ENCODE measurements at regions not wholly inside any gene's neighbourhood (a gene's known extent, or its start where the extent isn't known, plus 50 kb on each side); places are given as distances from the start of the nearest gene placed in this dataset.
"Not testable (repeated sequence)": the region's sequence is repeated elsewhere in the genome, so short reads cannot be mapped to it uniquely, and the experiment has no call there.

DNA sequence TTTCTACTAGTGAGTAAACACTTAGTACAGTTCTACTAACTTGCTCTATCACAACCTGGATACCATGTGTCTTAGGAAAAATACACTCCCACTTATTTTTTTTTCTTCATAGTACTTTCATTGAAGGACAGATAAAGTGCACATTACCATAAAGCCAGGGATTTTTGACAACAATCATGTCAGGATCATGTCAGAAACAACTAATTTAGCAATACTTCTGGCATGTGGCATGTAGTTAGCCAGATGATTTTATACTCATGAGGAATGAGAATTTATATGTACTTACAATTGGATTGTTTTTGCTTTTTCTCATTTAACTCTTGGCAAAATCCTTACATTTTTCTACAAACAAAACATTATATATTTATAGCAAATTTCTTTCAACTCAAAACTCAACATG, 630.7 kb upstream of the GRM3 start:
- DNase-seq = no peak

DNA sequence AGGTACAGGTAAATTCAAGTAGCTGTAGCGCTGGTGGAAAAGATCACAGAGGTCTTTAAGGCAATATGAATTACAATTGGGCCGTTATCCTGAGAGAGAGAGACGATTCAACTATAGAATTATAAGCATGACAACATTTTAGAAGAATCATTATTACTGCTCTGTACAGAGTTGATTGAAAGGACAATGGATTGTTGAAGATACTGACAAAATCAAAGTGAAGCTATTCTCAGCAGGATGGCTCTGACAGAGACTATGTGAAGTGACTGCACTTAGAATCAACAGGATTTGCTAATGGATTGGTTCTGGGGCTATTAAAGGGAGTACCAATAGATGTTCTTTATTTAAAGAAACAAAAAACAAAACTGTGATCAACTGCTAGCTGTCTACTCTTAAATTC, 634.8 kb upstream of the GRM3 start:
- DNase-seq = no peak

DNA sequence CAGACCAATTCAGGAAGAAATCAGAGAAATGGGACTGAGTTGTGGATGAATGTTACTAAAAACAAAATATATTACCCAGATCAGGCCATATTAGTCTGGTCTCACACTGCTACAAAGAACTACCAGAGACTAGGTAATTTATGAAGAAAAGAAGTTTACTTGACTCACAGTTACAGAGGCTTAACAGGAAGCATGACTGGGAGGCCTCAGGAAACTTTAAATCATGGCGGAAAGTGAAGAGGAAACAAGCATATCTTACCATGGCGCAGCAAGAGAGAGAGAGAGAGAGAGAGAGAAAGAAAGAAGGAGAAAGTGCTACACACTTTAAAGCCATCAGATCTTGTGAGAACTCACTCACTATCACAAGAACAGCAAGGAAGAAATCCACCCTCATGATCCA, 636.8 kb upstream of the GRM3 start:
- no peak for DNase-seq

DNA sequence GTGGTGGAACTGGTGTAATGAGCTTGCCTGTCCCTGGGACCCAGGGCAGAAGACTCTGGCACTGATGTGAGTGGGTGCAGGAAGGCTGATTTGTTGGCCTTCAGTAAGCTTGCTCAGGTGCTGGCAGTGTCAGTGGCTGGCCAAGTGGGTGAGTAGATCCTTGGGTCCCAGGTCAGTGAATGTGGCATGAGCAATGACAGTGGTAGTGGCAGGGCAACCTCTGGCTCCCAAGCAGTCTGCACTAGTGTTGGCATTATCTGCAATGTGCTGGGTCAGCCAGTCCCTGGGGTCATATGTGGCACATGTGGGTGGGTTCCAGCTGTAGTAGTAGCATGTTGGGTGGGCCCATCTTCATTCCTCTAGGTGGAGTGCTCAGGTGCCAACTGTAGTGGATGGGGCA, 640.9 kb upstream of the GRM3 start:
- no peak for DNase-seq

DNA sequence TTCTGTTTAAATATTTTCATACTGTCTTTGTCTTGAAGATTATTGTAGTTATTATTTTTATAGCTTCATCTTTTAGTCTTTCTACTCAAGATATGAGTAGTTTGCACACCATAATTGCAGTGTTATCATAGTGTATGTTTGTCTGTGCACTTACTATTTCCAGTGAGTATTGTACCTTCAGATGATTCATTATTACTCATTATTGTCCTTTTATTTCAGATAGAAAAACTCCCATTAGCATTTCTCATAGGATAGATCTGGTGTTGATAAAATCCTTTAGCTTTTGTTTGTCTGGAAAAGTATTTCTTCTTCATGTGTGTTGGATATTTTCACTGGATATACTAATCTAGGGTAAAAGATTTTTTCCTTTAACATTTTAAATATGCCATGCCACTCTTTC, 646.2 kb upstream of the GRM3 start:
- DNase-seq = no peak

DNA sequence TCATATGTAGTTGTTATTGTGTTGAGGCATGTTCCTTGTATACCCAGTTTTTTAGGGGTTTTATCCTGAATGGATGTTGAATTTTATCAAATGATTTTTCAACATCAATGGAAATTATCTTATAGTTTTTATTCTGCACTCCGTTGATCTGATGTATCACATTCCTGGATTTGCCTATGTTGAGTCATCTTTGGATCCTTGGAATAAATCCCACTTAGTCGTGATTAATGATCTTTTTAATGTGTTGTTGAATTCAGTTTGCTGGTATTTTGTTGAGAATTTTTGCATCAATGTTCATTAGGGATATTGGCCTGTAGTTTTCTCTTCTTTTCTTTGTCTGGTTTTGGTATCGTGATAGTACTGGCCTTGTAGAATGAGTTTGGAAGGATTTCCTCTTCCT, 648.6 kb upstream of the GRM3 start:
- DNase-seq = no peak

DNA sequence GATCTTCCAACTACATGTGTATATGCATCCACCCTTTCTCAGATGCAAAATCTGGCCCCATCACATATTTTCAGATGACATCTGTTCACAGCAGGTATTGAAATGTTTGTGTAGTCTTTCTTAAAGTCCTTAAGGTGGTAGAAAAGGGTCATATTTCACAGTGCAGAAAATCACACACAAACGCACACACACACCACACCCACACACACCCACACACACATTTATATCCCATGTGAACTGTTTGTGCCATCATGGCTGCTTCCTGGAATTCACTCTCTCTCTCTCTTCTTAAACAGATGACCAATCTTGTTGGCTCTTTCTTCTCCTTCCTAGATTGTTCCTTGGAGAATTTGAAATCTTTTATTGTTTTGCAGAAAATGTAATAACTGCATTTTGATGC, 663.0 kb upstream of the GRM3 start:
- DNase-seq = no peak

DNA sequence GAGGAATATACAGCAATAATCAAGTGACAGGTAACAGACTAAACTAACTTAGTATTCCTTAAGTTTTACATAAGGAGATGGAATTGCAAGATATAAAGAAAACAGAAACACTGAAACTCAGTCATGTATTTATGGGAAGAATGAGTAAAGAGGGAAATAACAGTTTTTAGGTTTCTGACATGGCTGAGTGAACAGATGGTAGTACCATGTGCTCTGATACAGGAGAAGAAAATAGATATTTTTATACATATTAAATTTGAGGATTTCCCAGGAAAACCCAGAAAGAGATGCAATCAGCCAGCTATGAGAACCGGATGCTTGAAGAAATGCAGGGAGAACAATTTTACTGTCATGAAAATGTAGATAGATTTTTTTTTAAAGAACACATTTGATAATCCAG, 669.5 kb upstream of the GRM3 start:
- DNase-seq = no peak

DNA sequence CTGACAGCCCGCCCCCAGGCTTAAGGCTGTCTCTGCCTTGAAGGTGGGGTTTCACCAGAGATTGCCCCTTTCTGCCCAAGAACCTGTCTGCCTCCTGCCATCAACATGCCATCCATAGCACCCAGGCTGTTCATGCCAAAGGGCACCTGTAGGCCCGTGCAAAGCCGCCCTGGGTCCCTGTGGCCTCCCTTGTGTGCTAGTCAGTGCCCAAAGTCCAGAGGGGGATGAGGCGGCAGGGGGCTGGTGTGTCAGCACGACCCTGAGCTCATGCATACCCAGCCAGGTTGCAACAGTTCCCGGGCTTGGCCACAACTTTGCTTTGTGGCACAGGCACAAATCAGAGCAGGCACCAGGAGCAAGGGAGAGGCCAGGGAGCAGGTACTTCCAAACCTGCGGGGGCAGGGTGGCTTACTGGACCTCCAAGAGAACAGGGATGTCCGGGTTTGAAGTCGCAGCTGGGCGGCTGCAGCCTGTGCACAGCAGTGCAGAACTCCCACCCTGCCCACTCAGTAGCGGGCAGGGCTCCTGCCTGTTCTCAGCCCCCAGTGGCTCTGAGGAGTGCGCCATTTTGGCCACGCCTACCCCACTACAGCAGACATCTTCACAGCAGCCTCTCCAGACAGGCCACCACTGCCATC, 671.1 kb upstream of the GRM3 start:
- DNase-seq = no peak

DNA sequence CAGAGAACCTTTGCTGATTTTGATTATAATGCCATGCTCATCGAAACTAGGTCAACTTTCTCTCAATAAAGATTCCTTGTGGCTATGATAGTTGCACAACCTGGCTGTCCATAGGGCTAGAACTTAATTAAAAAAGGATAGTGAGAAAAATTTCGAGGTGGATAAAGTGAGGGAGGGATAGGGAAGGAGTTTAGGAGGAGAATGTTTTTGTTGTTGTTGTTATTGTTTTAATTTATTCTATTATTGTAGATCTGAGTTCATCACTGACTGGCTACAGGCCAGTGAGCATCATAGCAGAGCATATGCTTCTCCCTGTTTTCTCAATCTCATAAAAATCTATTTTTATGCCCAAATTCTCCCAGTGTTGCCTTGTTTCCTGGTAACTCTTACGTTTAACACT, 688.7 kb upstream of the GRM3 start:
- DNase-seq = no peak

DNA sequence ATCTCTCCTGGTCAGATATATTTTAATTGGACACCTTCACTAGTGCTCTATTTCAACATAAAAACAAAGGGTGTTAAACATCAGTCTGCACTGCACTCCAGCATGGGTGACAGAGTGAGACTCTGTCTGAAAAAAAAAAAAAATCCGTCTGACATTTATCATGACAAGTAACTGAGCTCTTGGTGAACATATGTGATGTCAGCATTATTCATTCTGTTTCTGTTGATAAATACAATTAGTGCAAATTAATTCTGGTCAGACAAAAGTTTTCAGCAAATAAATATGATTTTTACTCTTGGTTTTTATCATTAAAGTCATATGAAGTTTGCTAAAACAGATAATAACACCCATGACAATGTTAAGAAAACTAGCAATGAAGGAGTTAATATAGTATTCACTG, 692.8 kb upstream of the GRM3 start:
- no peak for DNase-seq

DNA sequence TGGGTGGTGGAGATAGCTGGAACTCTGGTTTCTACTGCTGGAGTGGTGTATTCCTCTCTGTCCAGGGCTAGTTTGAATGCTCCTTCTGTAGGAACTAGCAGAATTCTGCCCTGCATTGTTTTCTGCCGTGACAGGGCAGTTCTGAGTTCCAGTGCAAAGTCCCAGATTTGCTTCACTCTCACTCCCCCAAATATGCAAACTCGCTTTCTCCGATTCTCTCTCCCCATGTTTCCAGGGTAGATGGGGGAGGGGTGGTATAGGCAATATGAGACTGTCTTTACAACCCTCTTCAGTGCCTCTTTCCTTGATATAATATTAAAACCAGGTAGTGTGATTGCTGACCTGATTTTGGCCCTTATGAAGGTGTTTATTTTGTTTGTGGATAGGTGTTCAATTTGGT, 693.3 kb upstream of the GRM3 start:
- no peak for DNase-seq

DNA sequence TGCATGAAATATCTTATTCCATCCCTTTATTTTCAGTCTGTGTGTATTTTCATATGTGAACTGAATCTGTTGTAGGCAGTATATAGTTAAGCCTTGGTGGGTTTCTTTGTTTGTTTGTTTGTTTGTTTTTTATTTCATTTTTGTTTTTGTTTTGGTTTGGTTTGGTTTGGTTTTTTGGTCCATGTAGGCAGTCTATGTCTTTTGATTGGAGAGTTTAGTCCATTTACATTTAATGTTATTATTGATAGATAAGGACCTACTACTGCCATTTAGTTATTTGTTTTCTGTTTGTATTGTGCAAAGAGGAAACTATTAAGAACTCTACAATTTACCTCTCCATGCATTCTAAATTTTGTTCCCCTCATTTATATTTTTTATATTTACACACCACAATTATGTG, 695.9 kb upstream of the GRM3 start:
- no peak for DNase-seq

DNA sequence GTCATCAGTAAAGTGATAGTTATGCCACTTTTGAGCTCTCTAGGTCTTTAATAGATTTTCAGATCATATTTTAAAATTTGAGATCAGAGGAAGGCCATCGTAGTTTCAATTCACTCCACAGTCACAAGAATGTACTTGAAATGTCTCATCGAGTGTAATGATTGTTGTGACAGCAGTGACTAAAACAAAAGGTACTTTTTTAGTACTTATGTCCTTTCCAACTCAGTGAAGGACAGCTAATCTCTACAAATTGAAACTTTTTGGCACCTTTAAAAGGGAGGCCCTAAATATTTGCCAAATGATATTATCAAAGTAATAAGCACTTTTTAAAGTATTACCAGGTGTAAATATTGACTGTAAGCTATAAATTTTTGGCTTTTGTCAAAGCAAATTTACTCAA, 702.9 kb upstream of the GRM3 start:
- no peak for DNase-seq

DNA sequence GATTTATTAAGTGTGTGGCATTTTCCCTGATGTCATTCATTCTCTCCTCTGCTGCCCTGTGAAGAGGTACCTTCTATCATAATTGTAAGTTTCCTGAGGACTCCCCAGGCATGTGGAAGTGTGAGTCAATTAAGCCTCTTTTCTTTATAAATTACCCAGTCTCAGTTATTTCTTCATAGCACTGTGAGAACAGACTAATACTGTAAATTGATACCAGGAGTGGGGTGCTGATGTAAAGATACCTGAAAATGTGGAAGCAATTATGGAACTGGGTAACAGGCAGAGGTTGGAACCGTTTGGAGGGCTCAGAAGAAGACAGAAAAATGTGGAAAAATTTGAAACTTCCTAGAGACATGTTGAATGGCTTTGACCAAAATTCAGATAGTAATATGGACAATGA, 711.8 kb upstream of the GRM3 start:
- no peak for DNase-seq

DNA sequence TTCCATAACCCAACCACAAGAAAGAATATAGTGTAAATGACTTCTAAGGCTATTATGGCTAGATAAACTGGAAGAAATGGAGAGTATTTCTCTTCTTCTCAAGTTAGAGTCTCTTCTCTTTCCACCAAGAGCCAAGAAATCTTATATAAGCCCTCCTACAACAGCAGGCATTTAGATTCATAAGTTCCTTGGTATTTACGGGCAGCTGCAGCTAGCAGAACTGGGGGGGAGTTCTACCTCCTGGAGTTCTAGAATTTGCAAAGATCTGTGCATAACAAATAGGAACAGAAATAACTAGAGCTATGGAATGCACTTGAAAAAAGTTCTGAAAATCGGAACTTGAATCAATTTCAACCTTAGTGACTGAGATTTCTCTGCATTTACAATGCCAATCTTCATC, 715.2 kb upstream of the GRM3 start:
- no peak for DNase-seq

DNA sequence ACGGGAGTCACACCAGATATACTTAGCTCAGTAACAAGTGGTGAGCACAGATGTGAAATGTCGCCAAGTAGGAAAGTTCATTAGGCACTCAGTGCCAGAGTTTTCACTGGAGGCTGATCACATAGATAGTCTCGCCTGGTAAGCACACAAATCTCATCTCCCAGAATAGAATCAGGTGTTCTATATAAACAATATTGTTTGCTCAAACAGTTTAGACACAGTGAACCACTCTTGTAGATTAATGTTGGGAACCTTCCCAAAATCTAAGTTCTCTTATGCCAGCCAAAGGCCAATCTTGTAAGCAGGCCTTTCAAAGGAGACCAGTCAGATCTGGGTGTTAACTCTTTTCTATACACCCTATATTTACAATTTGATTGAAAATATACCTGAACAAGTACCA, 716.5 kb upstream of the GRM3 start:
- DNase-seq = no peak

DNA sequence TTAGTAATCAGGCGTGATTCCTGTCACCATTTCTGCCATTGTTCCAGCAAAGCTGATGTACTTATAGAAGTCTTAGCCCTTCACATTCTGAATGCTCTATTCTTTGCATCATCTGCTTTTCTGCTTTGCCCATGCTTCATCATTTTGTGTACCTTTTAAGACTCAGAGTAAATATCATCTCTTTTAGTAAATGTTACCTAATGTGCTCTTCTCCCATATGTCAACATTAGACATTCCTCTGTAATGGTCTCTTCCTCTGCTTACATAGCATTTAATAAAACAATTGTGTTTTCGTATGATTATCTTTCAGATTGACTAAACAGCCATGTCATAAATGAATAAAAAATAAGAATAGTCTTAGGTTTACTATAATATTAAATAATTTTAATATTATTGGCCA, 719.6 kb upstream of the GRM3 start:
- no peak for DNase-seq

DNA sequence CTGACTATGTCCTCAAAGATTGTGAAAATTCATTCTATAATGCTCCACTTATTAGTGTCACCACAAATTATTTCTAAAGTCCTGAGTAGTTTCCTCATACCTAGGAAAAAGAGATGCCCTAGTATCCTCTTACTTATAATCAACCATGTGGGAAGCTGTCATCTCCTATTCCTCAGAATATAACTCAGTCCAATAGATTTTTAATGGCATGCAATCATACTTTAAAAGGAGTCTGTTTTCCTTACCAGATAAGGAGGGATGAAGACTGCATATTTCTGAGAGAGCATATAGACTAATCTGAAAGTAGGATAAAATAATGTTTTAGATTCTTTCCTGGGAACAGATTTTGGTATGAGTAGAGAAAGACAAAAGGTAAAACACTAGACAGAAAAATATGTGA, 727.7 kb upstream of the GRM3 start:
- DNase-seq = no peak

DNA sequence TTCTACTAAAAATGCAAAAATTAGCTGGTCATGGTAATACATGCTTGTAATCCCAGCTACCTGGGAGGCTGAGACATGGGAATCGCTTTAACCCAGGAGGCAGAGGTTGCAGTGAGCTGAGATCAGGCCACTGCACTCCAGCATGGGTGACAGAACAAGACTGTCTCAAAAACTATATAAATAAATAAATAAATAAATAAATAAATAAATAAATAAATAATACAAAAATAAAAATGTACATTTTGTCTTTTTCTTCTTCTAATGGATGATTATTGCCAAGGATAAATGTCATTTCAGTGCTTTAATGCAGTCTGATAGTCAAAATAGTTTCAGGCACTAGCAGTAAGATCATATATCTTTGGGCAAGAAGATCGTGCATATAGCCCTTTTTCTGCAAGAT, 727.6 kb upstream of the SEMA3D start:
- DNase-seq = no peak

DNA sequence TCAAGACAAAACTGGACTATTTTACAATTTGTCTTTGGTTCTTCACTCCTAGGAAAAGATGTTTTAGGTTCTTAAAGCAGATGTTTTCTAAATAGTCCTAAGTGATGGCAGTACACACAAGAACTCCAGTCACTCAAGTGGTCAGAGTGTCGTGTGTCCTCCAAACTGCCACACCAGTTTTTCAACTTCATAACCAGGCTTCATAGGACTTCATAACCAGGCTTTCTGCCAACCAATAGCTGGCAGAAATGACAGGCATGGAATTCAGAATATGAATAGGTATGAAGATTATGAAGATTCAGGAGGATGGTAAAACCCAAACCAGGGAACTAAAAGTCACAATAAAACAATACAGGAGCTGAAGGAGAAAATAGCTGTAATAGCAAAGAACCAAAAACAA, 721.2 kb upstream of the SEMA3D start:
- DNase-seq = no peak

DNA sequence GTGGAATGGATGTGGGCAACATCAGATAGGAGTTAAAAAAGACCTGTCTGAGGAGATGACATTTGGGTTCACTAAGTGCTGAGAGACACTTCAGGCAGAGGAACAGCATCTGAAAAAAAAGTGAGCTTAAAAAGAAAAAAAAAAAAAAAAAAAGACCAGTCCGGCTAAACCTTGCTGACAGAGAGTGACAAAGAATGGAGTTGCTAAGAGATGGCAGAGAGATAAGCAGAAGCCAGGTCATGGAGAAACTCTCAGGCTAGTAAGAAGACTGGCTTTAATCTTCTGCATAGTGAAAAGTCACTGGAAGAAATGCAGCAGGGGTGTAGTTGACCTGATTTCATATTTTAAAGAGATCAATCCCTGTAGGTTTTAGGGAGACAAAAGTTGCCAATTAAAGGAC, 711.1 kb upstream of the SEMA3D start:
- DNase-seq = no peak

DNA sequence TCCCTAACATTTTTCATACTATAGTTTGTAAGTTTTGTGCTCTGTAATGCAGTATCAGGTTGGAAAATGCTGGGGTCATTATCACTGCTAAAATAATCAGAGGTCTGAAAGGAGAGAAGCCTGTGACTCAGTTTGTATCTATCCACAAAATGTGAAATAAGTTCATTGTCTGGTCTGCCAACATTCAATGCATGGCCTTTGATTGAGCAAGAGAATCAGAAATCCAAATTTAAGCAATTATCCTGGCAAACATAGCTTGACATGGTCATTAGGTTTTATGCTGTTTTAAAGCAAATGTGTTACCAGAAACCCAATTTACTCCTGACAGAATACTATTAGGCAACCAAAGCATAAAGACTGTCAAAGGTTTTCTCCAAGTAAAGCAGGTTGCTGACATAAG, 709.7 kb upstream of the SEMA3D start:
- DNase-seq = no peak

DNA sequence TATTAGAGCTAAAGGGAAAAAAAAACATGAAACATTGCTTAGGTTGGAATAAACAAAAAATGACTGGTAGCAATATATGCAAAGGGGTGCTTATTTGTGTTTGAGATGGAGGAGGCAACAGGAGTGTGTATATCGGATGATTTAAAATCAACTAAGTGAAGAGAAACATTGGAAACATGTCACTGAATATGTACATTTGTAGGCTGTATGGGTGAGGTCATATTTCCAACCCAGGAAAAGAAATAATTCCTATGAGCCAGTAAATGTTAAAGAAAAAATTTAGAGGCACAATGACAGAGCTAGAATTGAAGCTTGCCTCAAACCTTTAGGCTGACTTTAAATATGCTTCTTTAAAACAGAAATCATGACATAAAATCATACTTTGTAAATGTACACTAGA, 709.0 kb upstream of the SEMA3D start:
- DNase-seq = no peak

DNA sequence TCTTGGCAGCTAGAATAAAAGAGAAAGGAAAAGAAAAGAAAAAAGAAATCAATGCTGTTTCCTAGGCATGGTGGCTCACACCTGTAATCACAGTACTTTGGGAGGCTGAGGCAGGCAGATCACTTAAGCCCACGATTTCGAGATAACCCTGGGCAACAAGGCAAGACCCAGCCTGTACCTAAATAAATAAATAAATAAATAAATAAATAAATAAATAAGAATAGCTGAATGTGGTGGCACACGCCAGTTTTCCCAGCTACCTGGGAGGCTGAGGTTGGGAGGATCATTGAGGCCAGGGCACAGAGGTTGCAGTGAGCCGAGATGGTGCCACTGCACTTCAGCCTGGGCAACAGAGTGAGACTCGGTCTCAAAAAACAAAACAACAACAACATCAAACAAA, 705.0 kb upstream of the SEMA3D start:
- DNase-seq = not testable (repeated sequence)
